Smooth muscle cell (in vitro differentiated cells): ENCODE measurements at regions not wholly inside any gene's neighbourhood (a gene's known extent, or its start where the extent isn't known, plus 50 kb on each side); places are given as distances from the start of the nearest gene placed in this dataset.

Experiments
- DNase-seq: peaks from one replicate; lab custom pipeline; 2025; ENCODE audit not compliant: unreplicated experiment; lab: John Stamatoyannopoulos, UW
- H2AFZ ChIP-seq: fragments of 200-600 bp; sonication (generic); 2 replicates; pipeline ENCODE4 v1.6.0; 2016; ENCODE audit warnings: antibody characterized with exemption, low read depth, mild to moderate bottlenecking
- H3F3A ChIP-seq: fragments of 200-600 bp; sonication (generic); 2 replicates; pipeline ENCODE4 v1.6.0; 2017; ENCODE audit warnings: antibody characterized with exemption, low read depth
- H3K27ac ChIP-seq: fragments of 200-600 bp; sonication (generic); 2 replicates; pipeline ENCODE4 v1.5.1; 2016; ENCODE audit warnings: low read depth, mild to moderate bottlenecking
- H3K27me3 ChIP-seq: fragments of 200-600 bp; sonication (generic); 2 replicates; pipeline ENCODE4 v1.6.1; 2016; ENCODE audit warnings: low read depth, mild to moderate bottlenecking
- H3K36me3 ChIP-seq: fragments of 200-600 bp; sonication (generic); 2 replicates; pipeline ENCODE4 v1.5.1; 2016; ENCODE audit warnings: low read depth
- H3K4me1 ChIP-seq: fragments of 200-600 bp; sonication (generic); 2 replicates; pipeline ENCODE4 v1.5.1; 2016; ENCODE audit warnings: low read depth
- H3K4me2 ChIP-seq: fragments of 200-600 bp; sonication (generic); 2 replicates; pipeline ENCODE4 v1.6.0; 2016; ENCODE audit warnings: mild to moderate bottlenecking
- H3K4me3 ChIP-seq: fragments of 200-600 bp; sonication (generic); 2 replicates; pipeline ENCODE4 v1.5.1; 2016; ENCODE audit warnings: mild to moderate bottlenecking
- H3K79me2 ChIP-seq: fragments of 200-600 bp; sonication (generic); 2 replicates; pipeline ENCODE4 v1.6.0; 2016; ENCODE audit warnings: low read depth, mild to moderate bottlenecking
- H3K9ac ChIP-seq: fragments of 200-600 bp; sonication (generic); 2 replicates; pipeline ENCODE4 v1.6.0; 2016; ENCODE audit warnings: low read depth
- H3K9me3 ChIP-seq: fragments of 200-600 bp; sonication (generic); replicated peaks from 2 replicates; pipeline ENCODE4 v1.5.1; 2016; ENCODE audit warnings: low read depth
- H4K20me1 ChIP-seq: fragments of 200-600 bp; sonication (generic); 2 replicates; pipeline ENCODE4 v1.6.0; 2016; ENCODE audit warnings: low read depth
- WGBS: methylation state at CpG from one replicate; pipeline ENCODE4 v1.1.7; 2016; ENCODE audit warnings: low lambda C conversion rate; 5-methylcytosine and 5-hydroxymethylcytosine counted together
- TF ChIP-seq, protein P1 (sequence below): fragments of 200-600 bp; sonication (generic); IDR thresholded peaks from 2 replicates; pipeline ENCODE4 v1.5.1; 2017; ENCODE audit warnings: borderline replicate concordance, mild to moderate bottlenecking, antibody characterized with exemption; ENCODE audit not compliant: insufficient read depth, poor library complexity, severe bottlenecking

DNA sequence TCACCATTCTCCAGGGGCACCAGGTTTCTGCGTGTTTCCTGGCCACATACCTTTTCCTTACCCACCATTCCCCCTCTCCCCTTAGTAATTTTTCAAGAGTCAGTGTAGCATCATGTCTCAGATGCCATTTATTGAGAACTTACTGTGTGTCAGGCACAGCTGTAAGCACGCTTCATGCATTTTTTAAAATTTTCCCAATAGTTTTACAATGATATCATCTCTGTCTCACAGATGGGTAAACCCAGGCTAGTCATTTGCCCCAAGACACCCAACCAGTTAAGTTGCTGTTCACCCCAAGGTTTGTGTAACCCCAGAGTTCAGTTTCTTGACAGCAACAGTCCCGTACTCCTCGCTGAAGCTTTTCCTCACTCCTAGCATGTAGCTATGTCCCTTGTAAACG lies 56.4 kb upstream of the IRX3 start:
- Histone ChIP-seq H3K4me3 (no peak overlapping the region), H3K9me3 (no peaks in the 10 kb centered on the region), H3K36me3 (no peaks in the 10 kb centered on the region), H4K20me1 (no peaks in the 10 kb centered on the region), H3K79me2 (no peaks in the 10 kb centered on the region), H3K27ac (no peak overlapping the region), H3K27me3 (peaks cover 12% of the 10 kb centered on the region), H3K4me1 (no peaks in the 10 kb centered on the region), H3F3A (no peaks in the 10 kb centered on the region), H3K9ac (no peak overlapping the region), H3K4me2 (peak overlapping the region; percentile 0), H2AFZ (no peak overlapping the region)
- TF ChIP-seq, protein P1, sequence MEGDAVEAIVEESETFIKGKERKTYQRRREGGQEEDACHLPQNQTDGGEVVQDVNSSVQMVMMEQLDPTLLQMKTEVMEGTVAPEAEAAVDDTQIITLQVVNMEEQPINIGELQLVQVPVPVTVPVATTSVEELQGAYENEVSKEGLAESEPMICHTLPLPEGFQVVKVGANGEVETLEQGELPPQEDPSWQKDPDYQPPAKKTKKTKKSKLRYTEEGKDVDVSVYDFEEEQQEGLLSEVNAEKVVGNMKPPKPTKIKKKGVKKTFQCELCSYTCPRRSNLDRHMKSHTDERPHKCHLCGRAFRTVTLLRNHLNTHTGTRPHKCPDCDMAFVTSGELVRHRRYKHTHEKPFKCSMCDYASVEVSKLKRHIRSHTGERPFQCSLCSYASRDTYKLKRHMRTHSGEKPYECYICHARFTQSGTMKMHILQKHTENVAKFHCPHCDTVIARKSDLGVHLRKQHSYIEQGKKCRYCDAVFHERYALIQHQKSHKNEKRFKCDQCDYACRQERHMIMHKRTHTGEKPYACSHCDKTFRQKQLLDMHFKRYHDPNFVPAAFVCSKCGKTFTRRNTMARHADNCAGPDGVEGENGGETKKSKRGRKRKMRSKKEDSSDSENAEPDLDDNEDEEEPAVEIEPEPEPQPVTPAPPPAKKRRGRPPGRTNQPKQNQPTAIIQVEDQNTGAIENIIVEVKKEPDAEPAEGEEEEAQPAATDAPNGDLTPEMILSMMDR, result no peak
- DNase-seq, result no peak
- 85% methylated on average over 5 of the region's 5 CpGs for WGBS

DNA sequence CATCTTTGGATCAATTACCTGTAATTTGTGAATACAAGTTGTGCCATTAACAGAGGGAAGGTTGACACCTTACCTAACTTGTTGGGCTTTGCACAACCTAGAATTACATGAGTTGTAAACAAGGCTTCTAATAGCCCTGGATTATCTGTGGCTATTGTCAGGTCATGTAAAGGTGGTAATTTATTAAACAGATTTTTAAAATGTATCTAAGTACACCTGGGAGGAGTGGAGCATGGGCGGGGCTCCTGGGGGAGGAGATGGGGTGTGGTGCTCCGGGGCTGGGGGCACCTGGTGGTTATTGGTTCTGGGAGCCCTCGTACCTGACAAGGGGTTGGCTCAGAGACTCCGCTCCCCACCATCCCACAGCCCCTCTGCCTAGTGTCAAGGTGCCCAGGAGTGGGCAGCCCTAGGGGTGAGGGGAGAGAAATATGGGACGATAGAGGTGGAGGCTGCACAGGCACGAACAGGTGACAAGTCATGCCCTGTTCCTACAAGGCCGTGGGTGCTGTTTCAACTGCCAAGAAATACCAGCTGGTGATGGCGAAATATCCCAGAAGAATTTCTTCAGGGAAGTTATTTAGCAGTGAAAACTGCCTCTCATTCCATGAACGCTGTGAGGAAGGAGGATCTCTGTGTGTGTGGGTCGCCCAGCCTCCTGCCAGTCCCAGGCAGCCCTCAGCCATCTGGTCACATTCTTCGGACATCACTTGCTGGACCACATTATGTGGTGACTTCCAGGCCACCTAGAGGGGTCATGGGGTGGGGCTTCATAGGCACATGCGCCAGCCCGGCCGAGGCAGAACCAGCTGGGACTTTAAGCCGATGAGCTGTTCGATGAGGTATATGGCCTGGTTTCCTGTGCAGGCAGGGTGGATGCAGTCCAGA lies 55.5 kb upstream of the IRX3 start:
- Histone ChIP-seq H3K4me3 (no peak overlapping the region), H3K4me1 (no peaks in the 10 kb centered on the region), H3K27ac (no peak overlapping the region), H2AFZ (no peak overlapping the region), H3K9me3 (no peaks in the 10 kb centered on the region), H3K4me2 (peak overlapping the region; percentile 0), H4K20me1 (no peaks in the 10 kb centered on the region), H3K79me2 (no peaks in the 10 kb centered on the region), H3K36me3 (no peaks in the 10 kb centered on the region), H3F3A (no peaks in the 10 kb centered on the region), H3K9ac (no peak overlapping the region), H3K27me3 (peaks cover 19% of the 10 kb centered on the region)
- TF ChIP-seq, protein P1, result no peak
- DNase-seq, result no peak
- WGBS, result 85% methylated on average over 16 of the region's 16 CpGs

DNA sequence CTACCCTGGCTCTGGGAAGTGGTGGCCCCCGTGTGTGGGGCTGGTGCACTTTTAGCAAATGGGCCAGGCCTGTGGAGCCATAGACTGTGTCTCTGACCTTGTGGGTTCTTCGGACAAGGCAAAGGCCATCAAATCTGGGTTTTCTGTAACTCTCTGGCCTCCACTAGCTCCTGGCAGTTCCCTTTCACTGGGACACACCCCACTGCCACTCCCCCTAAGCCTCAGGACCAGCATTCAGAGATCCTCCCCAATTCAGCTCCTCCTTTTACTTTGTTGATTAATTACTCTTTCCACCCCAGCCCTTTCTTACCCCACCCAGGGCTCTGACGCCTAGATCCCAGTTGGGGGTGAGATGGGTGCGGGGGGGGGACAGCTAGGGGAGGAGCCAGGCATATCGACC lies 53.9 kb upstream of the IRX3 start:
- H2AFZ ChIP-seq, result no peak overlapping the region
- H3K9me3 ChIP-seq, result no peaks in the 10 kb centered on the region
- H3K4me1 ChIP-seq, result no peaks in the 10 kb centered on the region
- H3F3A ChIP-seq, result no peaks in the 10 kb centered on the region
- no peaks in the 10 kb centered on the region for H3K79me2 ChIP-seq
- TF ChIP-seq, protein P1, result no peak
- no peaks in the 10 kb centered on the region for H4K20me1 ChIP-seq
- 76% methylated on average over 5 of the region's 5 CpGs for WGBS
- no peak overlapping the region for H3K27ac ChIP-seq
- peaks cover 34% of the 10 kb centered on the region for H3K27me3 ChIP-seq
- no peak overlapping the region for H3K9ac ChIP-seq
- no peak overlapping the region for H3K4me3 ChIP-seq
- DNase-seq, result no peak
- H3K4me2 ChIP-seq, result no peak overlapping the region
- no peaks in the 10 kb centered on the region for H3K36me3 ChIP-seq

DNA sequence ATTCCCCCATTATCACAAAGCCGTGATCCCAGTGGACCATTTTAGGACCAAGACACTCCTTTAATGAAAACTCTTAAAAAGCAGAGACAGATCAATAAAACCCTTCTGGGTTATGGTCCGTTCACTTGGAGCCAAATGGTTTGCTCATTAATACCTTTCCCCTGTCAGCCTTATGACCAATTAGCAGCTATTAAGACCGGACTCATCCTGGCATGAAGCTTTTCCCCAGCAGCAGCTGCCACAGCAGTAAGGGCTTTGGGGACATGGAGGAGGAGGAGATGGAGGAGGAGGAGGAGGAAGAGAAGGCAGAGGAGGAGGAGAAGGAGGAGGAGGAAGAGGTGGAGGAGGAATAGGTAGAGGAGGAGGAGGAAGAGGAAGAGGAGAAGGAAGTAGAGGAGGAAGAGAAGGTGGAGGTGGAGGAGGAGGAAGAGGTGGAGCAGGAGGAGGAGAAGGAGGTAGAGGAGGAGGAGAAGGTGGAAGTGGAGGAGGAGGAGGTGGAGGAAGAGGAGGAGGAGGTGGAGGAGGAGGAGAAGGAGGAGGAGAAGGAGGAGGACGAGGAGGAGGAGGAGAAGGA lies 50.1 kb upstream of the IRX3 start:
- Histone ChIP-seq H4K20me1 (no peaks in the 10 kb centered on the region), H2AFZ (no peak overlapping the region), H3K9me3 (no peaks in the 10 kb centered on the region), H3K27me3 (peaks cover 45% of the 10 kb centered on the region), H3K36me3 (no peaks in the 10 kb centered on the region), H3K4me1 (no peaks in the 10 kb centered on the region), H3K4me2 (no peak overlapping the region), H3K9ac (no peak overlapping the region), H3K27ac (no peak overlapping the region), H3K79me2 (no peaks in the 10 kb centered on the region), H3K4me3 (no peak overlapping the region), H3F3A (no peaks in the 10 kb centered on the region)
- TF ChIP-seq, protein P1, result no peak
- DNase-seq, result no peak
- 48% methylated on average over 3 of the region's 4 CpGs for WGBS
